ENCODE measurements at regions not wholly inside any gene's neighbourhood (a gene's known extent, or its start where the extent isn't known, plus 50 kb on each side); places are given as distances from the start of the nearest gene placed in this dataset.

GRCh38 chr1:99083338-99083737 is 78.7 kb upstream of the PLPPR5 start:
- TF ChIP-seq CUX1 (IDR thresholded peaks at IDR 0.05; ENCODE audit: insufficient replicate concordance, low read depth, low read length), result no peak
- TF ChIP-seq EGR1 (IDR thresholded peaks at IDR 0.05; ENCODE audit: borderline replicate concordance in 1 of 2, low read depth in 2 of 2, low read length in 2 of 2), result no peak
- no peak for TF ChIP-seq E2F8 (IDR thresholded peaks at IDR 0.05; ENCODE audit: low read depth, partially characterized antibody)

Measured in GM12878 (cell line).